Epithelial cell of esophagus (primary cell): ENCODE measurements at regions not wholly inside any gene's neighbourhood (a gene's known extent, or its start where the extent isn't known, plus 50 kb on each side); places are given as distances from the start of the nearest gene placed in this dataset.

ENCODE experiments used
- DNase-seq: peaks from one replicate; pipeline ENCODE4 v3.0.0; 2010; ENCODE audit warnings: low read depth
- H3K4me3 ChIP-seq: 2 replicates; pipeline ENCODE4 v1.5.1; 2011; ENCODE audit warnings: mild to moderate bottlenecking, low read length, control low read depth
- CTCF ChIP-seq: IDR thresholded peaks from 2 replicates; pipeline ENCODE4 v1.5.1; 2011; ENCODE audit warnings: low read depth, mild to moderate bottlenecking, low read length, control low read depth, inconsistent platforms; ENCODE audit not compliant: insufficient read depth; ENCODE audit errors: missing control alignments

- H3K4me3 ChIP-seq, result no peak overlapping the region
- DNase-seq, result no peak
- no peak for TF ChIP-seq CTCF
Observed at GRCh38 chr10:10818082-10818481, 199.6 kb upstream of the CELF2 start.

DNA sequence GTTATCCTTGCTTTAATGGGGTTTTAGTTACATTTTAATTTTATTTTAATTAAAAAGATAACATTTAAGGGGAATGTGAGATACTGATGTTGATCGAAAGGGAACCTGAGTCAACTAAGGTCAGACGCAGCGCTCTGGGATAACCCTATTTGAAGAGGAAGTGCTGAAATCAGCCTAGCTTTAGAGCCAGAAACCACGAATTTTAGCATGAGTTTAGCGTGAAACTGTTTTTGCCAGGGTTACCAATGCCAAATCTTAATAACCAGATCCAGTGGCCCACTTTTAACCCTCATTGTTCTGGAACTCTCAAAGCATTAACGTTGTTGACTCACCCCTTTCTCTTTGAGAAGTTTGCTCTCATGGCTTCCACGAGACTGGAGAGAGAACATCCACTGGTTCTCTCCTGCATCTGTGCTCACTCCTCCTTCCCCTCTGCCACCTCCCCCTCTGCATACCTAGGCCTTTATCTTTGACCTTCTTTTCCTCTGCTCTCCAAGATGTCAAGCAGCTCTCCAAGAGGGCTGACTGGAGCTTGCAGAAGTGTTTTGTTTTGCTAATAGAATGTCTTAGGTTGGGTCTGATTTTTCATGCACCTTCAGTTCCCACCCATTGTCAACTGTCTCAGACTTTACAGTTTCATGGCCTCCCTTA lies 198.3 kb upstream of the CELF2 start:
- no peak for TF ChIP-seq CTCF
- no peak overlapping the region for H3K4me3 ChIP-seq
- no peak for DNase-seq

DNA sequence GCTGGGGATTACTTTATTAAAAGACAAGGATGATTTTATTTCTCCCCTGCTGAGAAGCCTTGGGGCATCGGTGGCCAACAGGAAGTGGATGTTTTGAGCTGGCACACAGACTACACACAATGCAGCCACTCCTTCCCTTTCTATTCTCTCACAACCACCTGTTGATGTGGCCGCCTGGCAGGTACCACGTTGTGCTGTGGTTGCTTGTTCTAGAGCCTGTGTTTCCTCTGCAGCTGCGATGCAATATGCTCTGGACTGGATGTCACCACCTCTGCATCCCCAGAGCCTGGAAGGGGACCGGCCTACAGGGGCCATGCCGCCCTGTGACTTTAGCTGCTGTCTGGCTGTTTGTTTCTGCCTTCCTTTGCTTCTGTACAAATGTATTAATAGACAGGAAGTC lies 195.7 kb upstream of the CELF2 start:
- no peak for DNase-seq
- no peak for TF ChIP-seq CTCF
- H3K4me3 ChIP-seq, result no peak overlapping the region

- no peak for TF ChIP-seq CTCF
- no peak for DNase-seq
- no peak overlapping the region for H3K4me3 ChIP-seq
Observed at GRCh38 chr10:10824591-10825148, 193.0 kb upstream of the CELF2 start.

DNA sequence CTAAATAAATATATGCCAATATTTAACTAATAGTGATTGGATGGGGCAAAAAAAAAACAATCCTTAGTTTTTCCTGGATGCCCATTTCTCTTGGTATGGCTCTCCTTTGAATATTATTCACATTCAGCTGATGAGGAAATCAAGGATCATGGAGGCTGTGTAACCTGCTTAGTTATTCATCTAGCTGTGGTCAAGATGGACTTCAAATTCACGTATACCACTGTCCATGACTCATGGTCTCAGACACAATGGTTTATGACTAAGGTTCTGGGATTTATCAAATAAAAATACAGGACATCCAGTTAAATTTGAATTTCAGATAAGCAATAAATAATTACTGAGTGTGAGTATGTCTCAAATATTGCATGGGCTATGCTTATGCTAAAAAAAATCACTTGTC lies 191.5 kb upstream of the CELF2 start:
- DNase-seq, result peak; percentile 68

GRCh38 chr10:10828623-10829022 lies 189.0 kb upstream of the CELF2 start:
- no peak for DNase-seq
- no peak for TF ChIP-seq CTCF
- H3K4me3 ChIP-seq, result no peak overlapping the region

More for the DNA sequence above, 191.5 kb upstream of the CELF2 start:
- H3K4me3 ChIP-seq, result no peak overlapping the region
- TF ChIP-seq CTCF, result no peak

GRCh38 chr10:10829576-10829975 lies 188.1 kb upstream of the CELF2 start:
- TF ChIP-seq CTCF, result no peak
- H3K4me3 ChIP-seq, result no peak overlapping the region
- no peak for DNase-seq
